Neural cell (in vitro differentiated cells): ENCODE measurements at regions not wholly inside any gene's neighbourhood (a gene's known extent, or its start where the extent isn't known, plus 50 kb on each side); places are given as distances from the start of the nearest gene placed in this dataset.

ENCODE experiments used
- EP300 ChIP-seq: fragments of 450-650 bp; conservative IDR thresholded peaks from 2 replicates; pipeline ENCODE4 v1.6.1; 2014; ENCODE audit warnings: antibody characterized with exemption, mild to moderate bottlenecking, moderate library complexity; ENCODE audit not compliant: poor library complexity, severe bottlenecking
- EZH2 ChIP-seq: fragments of 200-600, 300-800 bp; shearing (Covaris generic), sonication (generic); IDR thresholded peaks from 2 replicates; pipeline ENCODE4 v1.6.1; 2014; ENCODE audit warnings: antibody characterized with exemption, low read length, borderline replicate concordance, mild to moderate bottlenecking; ENCODE audit not compliant: insufficient read depth, poor library complexity, severe bottlenecking
- REST ChIP-seq: IDR thresholded peaks from 2 replicates; pipeline ENCODE4 v1.6.1; 2012; ENCODE audit warnings: borderline replicate concordance

- TF ChIP-seq REST (no peak), EP300 (no peak), EZH2 (no peak)
These were observed 259.7 kb upstream of the RBMS1 start for GRCh38 chr2:160753331-160753654.
